Brain microvascular endothelial cell (primary cell): ENCODE measurements at regions not wholly inside any gene's neighbourhood (a gene's known extent, or its start where the extent isn't known, plus 50 kb on each side); places are given as distances from the start of the nearest gene placed in this dataset.
A peak's percentile ranks its signal among the peaks of the same experiment; 100 is the strongest.

Experiments
- DNase-seq: peaks from one replicate; pipeline ENCODE4 v3.0.0-alpha.2; 2020
- H3K27ac ChIP-seq: fragments of 250-450 bp; sonication (Bioruptor Pico); 2 replicates; pipeline ENCODE4 v1.5.1; 2020; ENCODE audit warnings: mild to moderate bottlenecking, moderate library complexity
- H3K27me3 ChIP-seq: fragments of 250-450 bp; sonication (Bioruptor Pico); replicated peaks from 2 replicates; pipeline ENCODE4 v1.5.1; 2020; ENCODE audit warnings: mild to moderate bottlenecking
- H3K36me3 ChIP-seq: fragments of 250-450 bp; sonication (Bioruptor Pico); replicated peaks from 2 replicates; pipeline ENCODE4 v1.5.1; 2020; ENCODE audit warnings: mild to moderate bottlenecking
- H3K4me3 ChIP-seq: 2 replicates; pipeline ENCODE4 v1.5.1; 2011; ENCODE audit warnings: low read depth, mild to moderate bottlenecking, control low read depth, low read length, moderate library complexity
- CTCF ChIP-seq: IDR thresholded peaks from 2 replicates; pipeline ENCODE4 v1.5.1; 2011; ENCODE audit warnings: low read depth, mild to moderate bottlenecking, moderate library complexity, low read length, control low read depth, inconsistent platforms; ENCODE audit errors: missing control alignments
- in situ Hi-C: cut with HindIII; loops from 2 replicates; pipeline ENCODE4 v1.10.0; 2017; ENCODE audit warnings: low sequenced_read_pairs, low pct_ligation_motif_present

GRCh38 chr4:10765386-10765785 lies 80.8 kb upstream of the CLNK start:
- no peak for TF ChIP-seq CTCF
- no peaks in the 10 kb centered on the region for H3K36me3 ChIP-seq
- DNase-seq = no peak
- H3K4me3 ChIP-seq = no peak overlapping the region
- H3K27ac ChIP-seq = no peak overlapping the region
- H3K27me3 ChIP-seq = no peaks in the 10 kb centered on the region
- in situ Hi-C loops = no loop called here

- no peak for TF ChIP-seq CTCF
- H3K36me3 ChIP-seq = no peaks in the 10 kb centered on the region
- H3K27ac ChIP-seq = peak overlapping the region; percentile 19
- H3K27me3 ChIP-seq = no peaks in the 10 kb centered on the region
- no peak overlapping the region for H3K4me3 ChIP-seq
- in situ Hi-C loops = no loop called here
- peak; percentile 96 for DNase-seq
These were observed 78.0 kb upstream of the CLNK start for GRCh38 chr4:10762561-10762960.

- H3K4me3 ChIP-seq = no peak overlapping the region
- H3K27ac ChIP-seq = peak overlapping the region; percentile 19
- H3K27me3 ChIP-seq = no peaks in the 10 kb centered on the region
- TF ChIP-seq CTCF = no peak
- in situ Hi-C loops = no loop called here
- no peak for DNase-seq
- no peaks in the 10 kb centered on the region for H3K36me3 ChIP-seq
These were observed 77.3 kb upstream of the CLNK start for GRCh38 chr4:10761903-10762302.

GRCh38 chr4:10760086-10760485 lies 75.5 kb upstream of the CLNK start:
- H3K4me3 ChIP-seq = no peak overlapping the region
- DNase-seq = no peak
- H3K27me3 ChIP-seq = no peaks in the 10 kb centered on the region
- H3K36me3 ChIP-seq = no peaks in the 10 kb centered on the region
- in situ Hi-C loops = no loop called here
- H3K27ac ChIP-seq = no peak overlapping the region
- TF ChIP-seq CTCF = no peak

GRCh38 chr4:10758906-10759305 lies 74.3 kb upstream of the CLNK start:
- H3K27ac ChIP-seq = no peak overlapping the region
- in situ Hi-C loops = no loop called here
- no peaks in the 10 kb centered on the region for H3K36me3 ChIP-seq

More at GRCh38 chr4:10758906-10759305, 74.3 kb upstream of the CLNK start:
- no peak overlapping the region for H3K4me3 ChIP-seq
- DNase-seq = no peak
- no peak for TF ChIP-seq CTCF
- no peaks in the 10 kb centered on the region for H3K27me3 ChIP-seq
